Activated naive CD8-positive, alpha-beta T cell treated with anti-CD3 and anti-CD28 coated beads for 36 hours (primary cell): ENCODE measurements at regions not wholly inside any gene's neighbourhood (a gene's known extent, or its start where the extent isn't known, plus 50 kb on each side); places are given as distances from the start of the nearest gene placed in this dataset.
"Not testable (repeated sequence)": the region's sequence is repeated elsewhere in the genome, so short reads cannot be mapped to it uniquely, and the experiment has no call there.

Source experiments
- DNase-seq: peaks from one replicate; pipeline ENCODE4 v3.0.0; 2021
- H3K27ac Mint-ChIP-seq: one replicate; pipeline ENCODE4 v1.8.0; 2022; ENCODE audit warnings: mild to moderate bottlenecking, moderate library complexity, mixed read lengths
- H3K27me3 Mint-ChIP-seq: one replicate; pipeline ENCODE4 v1.8.0; 2022; ENCODE audit warnings: mild to moderate bottlenecking, mixed read lengths
- H3K36me3 Mint-ChIP-seq: one replicate; pipeline ENCODE4 v1.8.0; 2021; ENCODE audit warnings: mild to moderate bottlenecking, mixed read lengths
- H3K4me1 Mint-ChIP-seq: one replicate; pipeline ENCODE4 v1.8.0; 2021; ENCODE audit warnings: mixed read lengths
- H3K4me3 Mint-ChIP-seq: one replicate; pipeline ENCODE4 v1.8.0; 2022; ENCODE audit warnings: mild to moderate bottlenecking, moderate library complexity, mixed read lengths
- H3K9me3 Mint-ChIP-seq: one replicate; pipeline ENCODE4 v1.8.0; 2022; ENCODE audit warnings: mixed read lengths

GRCh38 chrX:118261151-118261550, 84.8 kb upstream of the WDR44 start:
- H3K27me3 Mint-ChIP-seq: peaks cover 11% of the 10 kb centered on the region
- no peak overlapping the region for H3K27ac Mint-ChIP-seq
- no peaks in the 10 kb centered on the region for H3K9me3 Mint-ChIP-seq
- H3K4me1 Mint-ChIP-seq: no peaks in the 10 kb centered on the region
- no peaks in the 10 kb centered on the region for H3K36me3 Mint-ChIP-seq
- no peak for DNase-seq
- H3K4me3 Mint-ChIP-seq: no peak overlapping the region

- H3K4me1 Mint-ChIP-seq: no peaks in the 10 kb centered on the region
- H3K9me3 Mint-ChIP-seq: no peaks in the 10 kb centered on the region
- no peaks in the 10 kb centered on the region for H3K27me3 Mint-ChIP-seq
- no peak overlapping the region for H3K4me3 Mint-ChIP-seq
- no peak overlapping the region for H3K27ac Mint-ChIP-seq
- H3K36me3 Mint-ChIP-seq: no peaks in the 10 kb centered on the region
- no peak for DNase-seq
These were observed 74.1 kb upstream of the WDR44 start for GRCh38 chrX:118271775-118272174.

GRCh38 chrX:118272242-118272641, 73.7 kb upstream of the WDR44 start:
- Mint-ChIP-seq H3K27ac (no peak overlapping the region), H3K36me3 (no peaks in the 10 kb centered on the region), H3K9me3 (no peaks in the 10 kb centered on the region), H3K27me3 (no peaks in the 10 kb centered on the region), H3K4me1 (no peaks in the 10 kb centered on the region), H3K4me3 (no peak overlapping the region)
- DNase-seq: no peak

- H3K4me3 Mint-ChIP-seq: no peak overlapping the region
- H3K4me1 Mint-ChIP-seq: no peaks in the 10 kb centered on the region
- no peaks in the 10 kb centered on the region for H3K9me3 Mint-ChIP-seq
- H3K36me3 Mint-ChIP-seq: no peaks in the 10 kb centered on the region
- DNase-seq: no peak
- no peaks in the 10 kb centered on the region for H3K27me3 Mint-ChIP-seq
- H3K27ac Mint-ChIP-seq: no peak overlapping the region
These were observed 59.7 kb upstream of the WDR44 start for GRCh38 chrX:118286066-118286762.

- not testable (repeated sequence) for H3K27ac Mint-ChIP-seq, H3K9me3 Mint-ChIP-seq, DNase-seq, H3K36me3 Mint-ChIP-seq, H3K27me3 Mint-ChIP-seq, H3K4me1 Mint-ChIP-seq, H3K4me3 Mint-ChIP-seq
These were observed 50.1 kb upstream of the WDR44 start for GRCh38 chrX:118295818-118296217.
